ENCODE measurements at regions not wholly inside any gene's neighbourhood (a gene's known extent, or its start where the extent isn't known, plus 50 kb on each side); places are given as distances from the start of the nearest gene placed in this dataset.
"Not testable (repeated sequence)": the region's sequence is repeated elsewhere in the genome, so short reads cannot be mapped to it uniquely, and the experiment has no call there.

GRCh38 chr22:33986167-33986771 is 66.0 kb upstream of the LARGE1 start:
- no peak overlapping the region for H3K4me3 ChIP-seq (replicated peaks; ENCODE audit: low read depth, low read length)
- DNase-seq (ENCODE audit: extremely low read depth, low read depth), result no peak
- TF ChIP-seq CTCF (IDR thresholded peaks at IDR 0.05; ENCODE audit: low read depth, low read length, missing control alignments), result no peak

DNA sequence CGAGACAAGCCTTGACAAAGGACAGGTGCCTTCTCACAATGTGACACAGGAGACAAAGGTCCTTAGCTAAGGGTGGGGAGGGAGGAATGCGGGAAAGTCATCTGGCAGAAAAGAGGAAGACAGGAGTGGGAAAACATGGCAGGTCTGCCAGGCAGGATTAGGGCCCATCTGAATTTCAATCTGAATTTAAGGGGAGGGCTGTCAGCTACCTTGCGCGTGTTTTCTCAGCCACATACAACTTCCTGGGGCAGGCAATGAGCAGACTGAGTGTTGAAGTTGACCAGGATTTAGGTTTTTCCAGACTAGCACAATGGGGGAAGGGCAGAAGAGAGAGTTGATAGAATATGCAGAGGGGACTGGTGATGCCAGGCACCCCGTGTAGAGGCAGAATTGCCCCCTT is 66.7 kb upstream of the LARGE1 start:
- DNase-seq (ENCODE audit: extremely low read depth, low read depth), result no peak
- H3K4me3 ChIP-seq (replicated peaks; ENCODE audit: low read depth, low read length), result no peak overlapping the region
- no peak for TF ChIP-seq CTCF (IDR thresholded peaks at IDR 0.05; ENCODE audit: low read depth, low read length, missing control alignments)

- not testable (repeated sequence) for DNase-seq (ENCODE audit: extremely low read depth, low read depth); H3K4me3 ChIP-seq (replicated peaks; ENCODE audit: low read depth, low read length)
These were observed 69.0 kb upstream of the LARGE1 start for GRCh38 chr22:33989263-33989662.

- TF ChIP-seq CTCF (IDR thresholded peaks at IDR 0.05; ENCODE audit: low read depth, low read length, missing control alignments), result no peak
- no peak for DNase-seq (ENCODE audit: extremely low read depth, low read depth)
- no peak overlapping the region for H3K4me3 ChIP-seq (replicated peaks; ENCODE audit: low read depth, low read length)
These were observed 71.3 kb upstream of the LARGE1 start for GRCh38 chr22:33991620-33992019.

DNA sequence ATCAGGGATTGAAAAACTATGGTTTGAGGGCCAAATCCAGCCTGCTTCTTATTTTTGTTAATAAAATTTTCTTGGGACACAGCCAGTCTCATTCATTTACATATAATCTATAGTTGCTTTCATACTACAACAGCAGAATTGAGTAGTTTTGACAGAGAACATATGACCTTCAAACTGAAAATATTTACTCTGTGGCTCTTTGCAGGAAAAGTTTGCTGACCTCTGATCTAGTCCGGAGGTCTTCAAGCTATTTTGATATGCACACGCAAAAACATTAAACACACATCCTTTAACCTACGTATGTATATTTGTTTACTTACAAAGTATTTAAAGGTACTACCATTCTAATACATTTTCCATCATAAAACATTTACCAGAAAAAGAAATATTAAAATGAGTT is 76.5 kb upstream of the LARGE1 start:
- H3K4me3 ChIP-seq (replicated peaks; ENCODE audit: low read depth, low read length), result no peak overlapping the region
- no peak for DNase-seq (ENCODE audit: extremely low read depth, low read depth)
- no peak for TF ChIP-seq CTCF (IDR thresholded peaks at IDR 0.05; ENCODE audit: low read depth, low read length, missing control alignments)

GRCh38 chr22:34000879-34001526 is 80.7 kb upstream of the LARGE1 start:
- H3K4me3 ChIP-seq (replicated peaks; ENCODE audit: low read depth, low read length), result no peak overlapping the region
- no peak for TF ChIP-seq CTCF (IDR thresholded peaks at IDR 0.05; ENCODE audit: low read depth, low read length, missing control alignments)
- DNase-seq (ENCODE audit: extremely low read depth, low read depth), result no peak

DNA sequence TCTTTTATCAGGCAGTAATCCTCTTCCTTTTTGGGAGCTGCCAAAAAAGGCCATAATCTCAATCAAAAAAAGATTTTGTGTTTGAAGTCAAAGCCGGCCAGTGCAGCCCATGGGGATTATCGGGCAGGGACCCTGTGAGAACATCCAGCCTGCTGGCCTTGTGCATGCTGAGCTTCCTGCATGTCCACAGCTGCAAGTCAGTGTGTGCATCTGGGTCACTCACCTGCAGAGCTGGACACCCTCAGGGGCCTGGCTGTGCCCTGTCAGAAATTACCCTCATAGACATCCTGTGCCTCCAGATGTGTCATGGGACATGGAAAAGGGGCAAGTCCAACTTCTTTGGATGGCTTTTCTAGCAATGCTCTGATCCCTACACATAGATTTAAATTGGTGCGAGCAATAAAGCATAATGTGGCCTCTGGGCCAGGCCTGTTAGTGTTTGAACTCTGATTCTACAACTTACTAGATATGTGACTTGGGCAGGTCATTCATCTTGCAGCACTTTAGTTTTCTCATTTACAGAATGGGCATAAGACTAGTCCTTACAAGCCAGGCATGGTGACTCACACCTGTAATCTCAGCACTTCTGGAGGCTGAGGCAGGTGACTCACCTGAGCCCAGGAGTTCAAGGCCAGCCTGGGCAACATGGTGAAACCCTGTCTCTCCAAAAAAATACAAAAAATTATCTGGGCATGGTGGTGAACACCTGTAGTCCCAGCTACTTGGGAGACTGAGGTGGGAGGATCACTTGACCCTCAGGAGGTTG is 81.6 kb upstream of the LARGE1 start:
- no peak for DNase-seq (ENCODE audit: extremely low read depth, low read depth)
- H3K4me3 ChIP-seq (replicated peaks; ENCODE audit: low read depth, low read length), result no peak overlapping the region
- no peak for TF ChIP-seq CTCF (IDR thresholded peaks at IDR 0.05; ENCODE audit: low read depth, low read length, missing control alignments)

All from HFF-Myc (cell line).